ENCODE measurements at regions not wholly inside any gene's neighbourhood (a gene's known extent, or its start where the extent isn't known, plus 50 kb on each side); places are given as distances from the start of the nearest gene placed in this dataset.

DNA sequence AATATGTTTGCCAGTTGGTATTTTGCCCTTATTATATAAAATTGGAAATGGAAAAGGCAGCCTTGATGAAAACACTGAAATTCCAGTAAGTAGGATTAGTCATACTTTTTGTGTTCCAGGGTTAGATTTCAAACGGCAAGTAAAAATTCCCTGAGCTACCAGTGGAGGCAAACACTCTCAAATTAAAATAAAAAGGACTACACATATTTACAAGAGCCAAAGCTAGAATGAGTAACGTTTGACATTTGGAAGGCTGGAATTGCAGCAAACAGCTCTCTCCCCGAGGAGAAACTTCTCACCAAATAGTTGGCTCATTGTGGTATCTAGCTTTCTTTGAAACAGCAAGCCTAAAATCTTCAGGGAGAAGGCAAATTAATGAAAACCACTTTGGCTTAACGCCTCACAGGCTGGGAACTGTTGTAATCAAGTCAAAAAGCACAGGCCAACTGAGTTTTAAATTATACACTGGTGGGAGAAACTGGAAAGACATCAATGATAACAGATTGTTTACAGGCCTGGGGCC, 288.4 kb downstream of the SNX13 start:
- peak; percentile 33 for DNase-seq (ENCODE audit: low read depth)

GRCh38 chr7:17654940-17655339, 285.4 kb downstream of the SNX13 start:
- no peak for DNase-seq (ENCODE audit: low read depth)

GRCh38 chr7:17659126-17659525, 281.2 kb downstream of the SNX13 start:
- DNase-seq (ENCODE audit: low read depth) = no peak

- no peak for DNase-seq (ENCODE audit: low read depth)
These were observed 280.2 kb downstream of the SNX13 start for GRCh38 chr7:17660116-17660515.

- DNase-seq (ENCODE audit: low read depth) = no peak
These were observed 278.2 kb downstream of the SNX13 start for GRCh38 chr7:17661982-17662585.

- DNase-seq (ENCODE audit: low read depth) = no peak
These were observed 277.1 kb downstream of the SNX13 start for GRCh38 chr7:17663061-17663675.

- DNase-seq (ENCODE audit: low read depth) = no peak
These were observed 275.3 kb downstream of the SNX13 start for GRCh38 chr7:17665029-17665428.

- no peak for DNase-seq (ENCODE audit: low read depth)
These were observed 272.2 kb downstream of the SNX13 start for GRCh38 chr7:17668122-17668521.

DNA sequence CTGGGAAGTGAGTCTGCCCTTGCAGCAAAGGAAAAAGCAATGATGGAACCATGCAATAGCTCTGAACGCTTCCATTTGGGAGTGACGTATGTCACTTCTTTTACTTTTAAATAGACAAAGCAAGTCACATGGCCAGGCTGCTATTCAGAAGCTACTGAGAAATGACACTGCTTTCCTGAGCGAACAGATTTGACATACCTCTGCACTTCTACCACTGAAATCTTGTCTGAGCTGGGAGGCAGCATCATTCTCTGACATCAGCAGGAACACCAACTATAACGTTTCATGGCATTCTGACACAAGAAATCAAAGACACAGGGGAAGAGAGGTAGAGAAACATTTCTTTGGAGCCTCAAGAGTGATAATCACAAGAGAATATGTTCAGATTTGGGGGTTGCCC, 271.1 kb downstream of the SNX13 start:
- DNase-seq (ENCODE audit: low read depth) = no peak

DNA sequence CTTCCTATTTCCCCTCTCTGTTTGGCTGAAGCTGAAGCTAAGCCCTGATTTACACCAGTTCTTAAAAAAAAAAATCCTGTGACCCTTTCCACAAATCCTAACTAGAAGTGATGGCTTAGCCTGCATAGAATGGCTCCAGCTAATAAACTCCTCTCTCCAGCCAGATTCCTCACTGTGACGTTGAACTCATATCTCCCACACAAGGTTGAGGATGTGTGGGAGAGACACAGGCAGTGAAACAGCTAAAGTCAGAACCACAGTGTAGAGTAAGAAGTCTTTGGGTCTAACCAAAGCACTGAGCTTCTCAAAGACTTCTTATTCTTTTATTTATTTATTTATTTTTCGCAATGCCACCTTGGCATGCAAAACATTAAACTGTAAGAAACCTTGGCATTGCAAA, 268.3 kb downstream of the SNX13 start:
- DNase-seq (ENCODE audit: low read depth) = no peak

DNA sequence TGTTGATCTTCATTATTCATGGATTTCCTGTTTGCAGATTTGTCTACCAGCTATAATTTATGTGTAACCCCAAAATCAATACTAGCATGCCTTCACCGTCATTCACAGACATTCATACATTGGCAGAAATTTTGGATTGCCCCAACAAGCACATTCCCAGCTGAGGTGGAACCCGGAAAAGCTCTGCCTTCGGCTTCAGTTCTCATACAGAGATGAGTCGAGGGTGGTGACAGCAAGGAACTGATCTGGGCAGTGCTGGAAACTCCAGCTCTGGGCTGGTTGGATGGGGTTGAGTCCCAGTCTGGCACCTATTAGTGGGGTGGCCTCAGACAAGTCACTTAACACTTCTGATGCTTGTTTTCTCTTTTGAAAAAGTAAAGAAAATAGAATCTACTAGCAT, 267.5 kb downstream of the SNX13 start:
- DNase-seq (ENCODE audit: low read depth) = no peak

DNA sequence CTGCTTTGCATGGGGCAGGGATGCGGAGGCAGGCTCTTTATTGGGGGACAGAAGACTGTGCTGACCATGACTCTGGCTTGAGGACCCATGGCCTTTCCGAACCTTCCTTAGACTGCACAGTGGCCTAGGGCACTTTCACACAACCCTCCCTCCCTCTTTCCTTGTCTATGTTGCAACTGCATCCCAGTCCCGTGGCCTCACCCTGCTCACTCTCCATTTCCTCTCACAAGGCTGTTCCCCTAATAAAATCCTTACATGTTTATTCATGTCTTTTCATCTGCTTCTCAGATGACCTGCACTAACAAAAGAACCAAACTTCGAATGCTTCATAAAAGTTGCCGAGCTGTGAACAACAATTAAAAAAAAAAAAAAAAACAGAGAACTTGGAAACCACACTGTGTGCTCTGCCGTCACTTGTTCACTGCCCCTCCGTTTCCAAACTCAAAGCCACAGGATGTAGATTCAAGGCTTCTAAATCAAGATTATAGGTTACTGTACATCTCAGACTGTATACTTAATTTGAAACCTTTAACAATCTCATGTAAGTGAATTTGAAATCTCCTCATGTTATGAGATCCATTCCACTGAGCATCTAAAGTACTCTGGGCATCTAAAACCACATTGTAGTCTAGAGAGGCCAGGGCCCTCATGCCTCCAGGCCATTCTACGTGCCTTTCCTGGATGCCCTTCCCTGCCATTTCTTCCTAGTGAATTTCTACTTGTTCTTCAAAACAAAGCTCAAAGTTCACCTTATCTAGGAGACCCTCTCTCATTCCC, 265.9 kb downstream of the SNX13 start:
- DNase-seq (ENCODE audit: low read depth) = no peak

GRCh38 chr7:17674943-17675608, 265.2 kb downstream of the SNX13 start:
- DNase-seq (ENCODE audit: low read depth) = no peak

DNA sequence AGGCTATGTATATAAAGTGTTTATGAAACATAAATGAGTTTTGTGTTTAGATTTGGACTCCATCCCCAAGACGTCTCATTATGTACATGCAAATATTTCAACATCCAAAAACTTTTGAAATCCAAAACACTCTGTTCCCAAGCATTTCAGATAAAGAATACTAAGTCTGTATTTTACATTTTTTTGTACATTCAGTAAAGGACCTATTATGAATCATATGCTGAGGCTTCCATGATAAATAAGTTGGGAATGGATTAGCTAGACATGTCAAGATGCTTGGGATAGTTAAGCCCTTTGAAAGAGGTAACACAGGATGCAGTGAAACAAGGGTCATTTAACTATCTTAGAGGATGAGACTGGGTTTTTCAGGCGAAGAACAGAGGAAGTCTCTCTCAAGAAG, 262.9 kb downstream of the SNX13 start:
- peak; percentile 46 for DNase-seq (ENCODE audit: low read depth)

- DNase-seq (ENCODE audit: low read depth) = no peak
These were observed 261.4 kb downstream of the SNX13 start for GRCh38 chr7:17678896-17679295.

DNA sequence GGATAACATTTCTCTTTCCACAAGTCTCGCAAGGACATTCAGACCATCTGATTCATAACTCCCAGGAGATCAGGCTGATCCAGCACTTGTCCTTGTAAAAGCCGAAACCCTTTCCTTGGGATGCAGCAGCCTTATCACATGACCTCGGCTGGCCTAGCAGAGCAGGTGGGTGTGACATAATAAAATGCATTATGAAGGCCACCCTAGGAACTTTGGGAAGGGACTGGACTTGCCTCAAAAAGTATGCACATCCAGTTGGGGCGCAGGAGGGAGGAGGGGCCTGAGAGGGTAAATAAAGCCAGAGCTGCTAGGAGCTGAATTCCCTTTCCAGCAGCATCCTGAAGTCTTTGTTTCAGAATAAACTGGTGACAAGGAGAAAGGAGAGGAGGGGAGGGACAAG, 260.8 kb downstream of the SNX13 start:
- peak; percentile 51 for DNase-seq (ENCODE audit: low read depth)

- peak; percentile 68 for DNase-seq (ENCODE audit: low read depth)
These were observed 260.3 kb downstream of the SNX13 start for GRCh38 chr7:17680026-17680425.

DNA sequence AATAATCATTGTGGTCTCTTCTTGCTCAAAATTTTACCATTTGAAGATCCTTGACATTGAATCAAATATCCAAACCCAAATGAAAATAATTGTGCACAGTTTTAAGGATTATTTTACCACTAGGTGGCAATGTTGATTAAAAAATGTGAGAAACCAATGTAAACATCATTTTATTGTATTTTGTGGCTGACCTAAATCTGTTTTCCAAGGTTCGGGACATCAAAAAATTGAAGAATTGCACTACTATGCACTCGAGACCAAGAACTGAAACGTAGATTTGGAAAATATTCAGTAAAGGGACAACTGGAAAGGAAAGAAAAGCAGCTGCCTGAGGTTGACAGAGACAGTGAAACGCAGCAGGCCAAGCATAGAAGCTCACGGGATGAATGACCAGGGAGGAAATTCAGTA, 259.3 kb downstream of the SNX13 start:
- no peak for DNase-seq (ENCODE audit: low read depth)

- DNase-seq (ENCODE audit: low read depth) = no peak
These were observed 258.3 kb downstream of the SNX13 start for GRCh38 chr7:17681965-17682364.

- DNase-seq (ENCODE audit: low read depth) = no peak
These were observed 257.7 kb downstream of the SNX13 start for GRCh38 chr7:17682586-17682985.

DNA sequence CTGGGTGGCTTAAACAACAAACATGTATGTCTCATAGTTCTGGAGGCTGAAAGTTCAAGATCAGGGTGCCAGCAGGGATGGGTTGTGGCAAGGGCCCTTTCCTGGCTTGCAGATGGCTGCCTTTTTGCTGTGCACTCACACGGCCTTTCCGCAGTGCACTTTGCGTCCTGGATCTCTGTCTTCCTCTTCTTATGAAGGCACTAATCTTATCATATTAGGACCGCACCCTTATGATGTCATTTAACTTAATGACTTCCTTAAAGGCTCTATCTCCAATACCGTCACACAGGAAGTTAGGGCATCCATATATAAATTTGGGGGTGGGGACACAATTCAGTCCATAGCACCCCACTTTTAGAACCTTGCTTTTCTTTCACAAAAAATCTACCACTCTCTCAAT, 255.2 kb downstream of the SNX13 start:
- DNase-seq (ENCODE audit: low read depth) = no peak

DNA sequence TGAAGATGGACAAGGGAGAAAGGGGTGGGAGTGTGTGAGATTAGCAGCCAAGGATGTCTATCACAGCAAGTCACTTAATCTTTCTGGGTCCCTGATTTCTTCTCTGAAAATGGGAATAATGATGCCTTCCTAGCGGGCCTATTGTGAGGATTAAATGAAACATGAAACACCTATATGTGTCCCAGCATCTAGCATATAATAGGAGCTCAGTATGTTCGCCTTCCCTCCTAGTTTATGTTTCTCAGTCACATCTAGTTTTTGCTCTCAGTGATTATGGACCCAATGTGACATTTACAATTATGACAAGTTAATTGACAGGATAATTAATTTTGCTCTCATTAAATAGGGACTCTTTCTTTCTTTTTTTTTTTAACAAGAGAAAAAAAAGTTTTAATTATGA, 252.9 kb downstream of the SNX13 start:
- no peak for DNase-seq (ENCODE audit: low read depth)

Measured in HS-27A (cell line).